GM12875 (cell line): ENCODE measurements at regions not wholly inside any gene's neighbourhood (a gene's known extent, or its start where the extent isn't known, plus 50 kb on each side); places are given as distances from the start of the nearest gene placed in this dataset.

Experiments used
- H3K4me3 ChIP-seq: one replicate; pipeline ENCODE4 v1.5.1; 2011; ENCODE audit warnings: low read depth, low read length, control low read depth
- CTCF ChIP-seq: IDR thresholded peaks from 2 replicates; pipeline ENCODE4 v1.5.1; 2011; ENCODE audit warnings: low read depth, mild to moderate bottlenecking, control low read depth, inconsistent platforms, low read length, moderate library complexity, borderline replicate concordance; ENCODE audit not compliant: insufficient read depth

- no peak for TF ChIP-seq CTCF
- H3K4me3 ChIP-seq, result no peak overlapping the region
These were observed 425.3 kb upstream of the BTBD3 start for GRCh38 chr20:11492386-11492785.

- H3K4me3 ChIP-seq, result no peak overlapping the region
- TF ChIP-seq CTCF, result no peak
These were observed 424.8 kb upstream of the BTBD3 start for GRCh38 chr20:11492846-11493245.

GRCh38 chr20:11496380-11496779, 421.3 kb upstream of the BTBD3 start:
- no peak overlapping the region for H3K4me3 ChIP-seq
- TF ChIP-seq CTCF, result no peak

DNA sequence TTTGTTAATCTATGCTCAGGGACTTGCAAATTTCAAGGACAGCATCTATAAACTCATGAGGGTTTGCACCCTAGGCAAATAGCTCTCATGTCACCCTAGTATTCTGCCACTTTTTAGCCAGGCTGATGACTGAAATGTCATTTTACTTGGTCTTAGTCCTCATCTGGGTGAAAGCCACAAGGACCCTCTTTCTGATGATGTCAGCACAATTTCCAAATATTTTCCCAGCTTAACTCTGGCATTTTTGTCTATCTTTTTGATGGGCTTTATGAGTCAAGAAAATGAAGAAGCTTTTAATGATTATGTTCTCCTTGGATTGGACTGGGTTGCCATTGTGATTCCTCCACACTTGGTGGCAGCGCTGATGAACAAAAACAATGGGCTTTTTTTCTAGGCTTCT, 420.1 kb upstream of the BTBD3 start:
- no peak overlapping the region for H3K4me3 ChIP-seq
- no peak for TF ChIP-seq CTCF

DNA sequence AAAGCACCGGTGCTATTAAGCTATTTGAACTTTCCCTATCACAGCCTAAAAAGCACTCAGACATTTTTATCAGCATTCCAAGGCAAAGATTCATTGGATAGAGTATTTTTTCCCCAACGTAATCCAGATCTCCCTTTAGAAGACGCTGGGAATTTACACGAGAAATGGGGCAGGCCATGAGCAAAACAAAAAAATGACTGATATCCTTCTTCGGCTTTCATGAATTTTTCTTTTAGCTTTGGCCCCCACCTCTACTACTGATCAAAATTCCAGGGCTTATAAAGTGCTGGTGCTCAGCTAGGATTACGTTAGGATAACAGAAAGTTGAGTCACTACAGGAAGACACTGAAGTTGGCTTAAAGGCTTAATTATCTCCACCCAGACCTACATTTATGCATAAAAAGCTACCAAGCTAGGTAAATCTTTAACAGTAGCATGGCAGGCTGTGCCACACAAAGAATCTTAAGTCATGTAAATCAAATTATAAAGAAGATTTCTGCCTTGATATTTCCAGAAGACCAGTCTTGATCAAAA, 418.5 kb upstream of the BTBD3 start:
- H3K4me3 ChIP-seq, result no peak overlapping the region
- TF ChIP-seq CTCF, result no peak

GRCh38 chr20:11502061-11502460, 415.6 kb upstream of the BTBD3 start:
- H3K4me3 ChIP-seq, result no peak overlapping the region
- no peak for TF ChIP-seq CTCF

DNA sequence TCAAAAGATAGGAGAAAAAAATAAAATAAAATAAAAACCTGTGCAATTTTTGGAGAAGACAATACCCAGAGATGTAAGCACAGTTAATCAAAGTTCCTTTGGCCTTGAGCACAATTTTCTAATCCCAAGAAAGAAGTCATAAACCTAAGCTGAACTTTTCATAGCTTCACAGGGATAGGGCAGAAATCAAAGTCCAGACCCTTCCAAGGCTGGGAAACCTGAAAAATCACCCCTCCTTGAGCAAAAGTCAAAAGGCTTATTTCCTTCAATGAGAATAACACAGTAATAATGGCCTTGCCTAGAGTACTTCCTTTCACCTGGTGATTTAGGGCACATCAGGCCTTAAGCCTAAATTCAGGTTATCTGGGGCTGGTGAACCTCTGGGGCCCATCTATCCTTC, 415.0 kb upstream of the BTBD3 start:
- TF ChIP-seq CTCF, result no peak
- H3K4me3 ChIP-seq, result no peak overlapping the region
